Tibial nerve (tissue), 4 donors: ENCODE measurements at regions not wholly inside any gene's neighbourhood (a gene's known extent, or its start where the extent isn't known, plus 50 kb on each side); places are given as distances from the start of the nearest gene placed in this dataset.

Source experiments
- DNase-seq, 2 donors: peaks; one replicate each; pipeline ENCODE4 v3.0.0-alpha.2; 2019; ENCODE audit warnings: low spot score in 2 of 2
- H3K27ac ChIP-seq, 4 donors: fragments of 200-600 bp; sonication (generic) in 3 of 4; one replicate each; pipeline ENCODE4 v1.5.1; 2017 to 2019; ENCODE audit warnings: mild to moderate bottlenecking in 1 of 4
- H3K27me3 ChIP-seq, 2 donors: fragments of 200-600 bp; sonication (generic) in 1 of 2; one replicate each; pipeline versions ENCODE4 v1.5.1 to v1.6.0; 2017 to 2019
- H3K36me3 ChIP-seq, 3 donors: fragments of 200-600 bp; sonication (generic); one replicate each; pipeline ENCODE4 v1.5.1; 2018 to 2019
- H3K4me1 ChIP-seq, 4 donors: fragments of 200-600 bp; sonication (generic) in 3 of 4; one replicate each; pipeline ENCODE4 v1.5.1; 2017 to 2019
- H3K4me3 ChIP-seq, 4 donors: fragments of 200-600 bp; sonication (generic) in 3 of 4; one replicate each; pipeline ENCODE4 v1.5.1; 2017 to 2019; ENCODE audit warnings: mild to moderate bottlenecking in 1 of 4, moderate library complexity in 1 of 4
- H3K9me3 ChIP-seq, 4 donors: fragments of 200-600 bp; sonication (generic) in 3 of 4; one replicate each; pipeline ENCODE4 v1.5.1; 2017 to 2019
- EP300 ChIP-seq, 2 donors: sonication (generic); formaldehyde crosslinking; IDR thresholded peaks; one replicate each; pipeline ENCODE4 v1.6.1; 2017; ENCODE audit warnings: antibody characterized with exemption in 2 of 2, mild to moderate bottlenecking in 1 of 2
- POLR2A ChIP-seq, 2 donors: fragments of 450-650 bp; IDR thresholded peaks; one replicate each; pipeline ENCODE4 v1.6.1; 2017; ENCODE audit warnings: antibody characterized with exemption in 2 of 2, mild to moderate bottlenecking in 2 of 2, moderate library complexity in 2 of 2
- WGBS, 2 donors: methylation state at CpG; one replicate each; pipeline ENCODE4 v1.1.5; 2018; 5-methylcytosine and 5-hydroxymethylcytosine counted together
- TF ChIP-seq, protein P1 (sequence below), 5 experiments: fragments of 200-600 bp in 3 of 5; fragments of 450-650 bp in 2 of 5; sonication (generic) in 3 of 5; IDR thresholded peaks; one replicate each; pipeline ENCODE4 v1.5.1; 2016 to 2019; ENCODE audit warnings: antibody characterized with exemption in 5 of 5, mild to moderate bottlenecking in 3 of 5, moderate library complexity in 2 of 5

DNA sequence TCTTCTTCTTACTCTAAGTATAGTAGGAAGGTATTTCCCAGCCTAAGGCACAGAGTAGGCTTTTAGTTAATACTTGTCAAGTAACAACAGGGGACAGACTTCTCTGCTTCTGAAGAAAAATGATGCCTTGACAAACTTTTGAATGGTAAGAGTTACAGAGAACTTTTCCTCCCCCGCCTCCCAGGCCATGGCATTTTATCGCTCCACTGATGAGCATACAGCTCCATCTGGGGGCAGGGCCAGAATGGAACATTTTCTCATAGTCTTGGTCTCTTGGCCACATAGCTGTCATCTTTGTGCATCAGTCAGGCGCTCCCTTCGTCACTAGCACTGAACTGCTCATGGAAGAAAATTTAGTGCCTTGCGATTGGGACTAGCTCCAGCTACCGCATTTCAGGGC, 1066.8 kb upstream of the CITED2 start:
- no peaks in the 10 kb centered on the region for H3K9me3 ChIP-seq
- no peaks in the 10 kb centered on the region for H3K36me3 ChIP-seq
- peak; percentile 42 to 44 for DNase-seq
- H3K27ac ChIP-seq = peak overlapping the region in 1 of 4 donors; percentile 29
- no peaks in the 10 kb centered on the region for H3K27me3 ChIP-seq
- H3K4me1 ChIP-seq = peaks cover 0 to 23% (median 4%) of the 10 kb centered on the region in 4 donors
- WGBS, 2 donors = 54 to 60% methylated on average over 6 of the region's 6 CpGs
- no peak overlapping the region for H3K4me3 ChIP-seq
- TF ChIP-seq POLR2A (IDR thresholded peaks at IDR 0.05) (no peak), EP300 (IDR thresholded peaks at IDR 0.05) (peak in 1 of 2 donors; percentile 45)
- TF ChIP-seq, protein P1, sequence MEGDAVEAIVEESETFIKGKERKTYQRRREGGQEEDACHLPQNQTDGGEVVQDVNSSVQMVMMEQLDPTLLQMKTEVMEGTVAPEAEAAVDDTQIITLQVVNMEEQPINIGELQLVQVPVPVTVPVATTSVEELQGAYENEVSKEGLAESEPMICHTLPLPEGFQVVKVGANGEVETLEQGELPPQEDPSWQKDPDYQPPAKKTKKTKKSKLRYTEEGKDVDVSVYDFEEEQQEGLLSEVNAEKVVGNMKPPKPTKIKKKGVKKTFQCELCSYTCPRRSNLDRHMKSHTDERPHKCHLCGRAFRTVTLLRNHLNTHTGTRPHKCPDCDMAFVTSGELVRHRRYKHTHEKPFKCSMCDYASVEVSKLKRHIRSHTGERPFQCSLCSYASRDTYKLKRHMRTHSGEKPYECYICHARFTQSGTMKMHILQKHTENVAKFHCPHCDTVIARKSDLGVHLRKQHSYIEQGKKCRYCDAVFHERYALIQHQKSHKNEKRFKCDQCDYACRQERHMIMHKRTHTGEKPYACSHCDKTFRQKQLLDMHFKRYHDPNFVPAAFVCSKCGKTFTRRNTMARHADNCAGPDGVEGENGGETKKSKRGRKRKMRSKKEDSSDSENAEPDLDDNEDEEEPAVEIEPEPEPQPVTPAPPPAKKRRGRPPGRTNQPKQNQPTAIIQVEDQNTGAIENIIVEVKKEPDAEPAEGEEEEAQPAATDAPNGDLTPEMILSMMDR (IDR thresholded peaks at IDR 0.05) = peak; percentile 33 to 57 (median 41)

DNA sequence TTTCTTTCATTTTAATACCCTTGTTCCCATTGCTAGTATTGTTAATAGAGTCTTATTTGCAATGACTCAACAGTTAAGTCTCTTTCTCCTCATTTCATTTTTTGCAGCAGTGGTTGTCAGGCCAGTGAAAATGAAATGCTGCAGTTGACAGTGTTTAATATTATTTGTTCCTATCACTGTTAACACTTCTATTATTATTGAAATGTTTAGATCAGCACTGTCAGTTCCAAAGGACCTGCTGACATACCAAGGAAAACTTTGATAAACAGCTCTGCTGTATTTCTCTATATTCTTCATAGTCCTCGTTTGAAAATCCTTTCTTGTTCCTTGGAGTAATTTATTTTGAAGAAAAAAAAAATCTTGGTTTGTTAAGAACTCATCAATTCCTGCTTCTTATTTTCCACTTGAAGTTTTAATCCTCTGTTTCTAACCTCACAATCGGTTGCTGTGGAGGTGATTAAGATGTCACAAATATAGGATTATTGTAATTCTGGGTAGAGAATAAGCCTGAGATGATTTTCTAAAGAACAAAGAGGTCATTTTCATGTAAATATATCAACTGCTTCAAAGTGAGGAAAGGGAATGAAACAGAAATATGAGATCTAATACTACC, 1065.9 kb upstream of the CITED2 start:
- Histone ChIP-seq H3K27me3 (no peaks in the 10 kb centered on the region), H3K36me3 (no peaks in the 10 kb centered on the region), H3K4me3 (no peak overlapping the region), H3K27ac (no peak overlapping the region), H3K4me1 (peaks cover 0 to 14% (median 4%) of the 10 kb centered on the region in 4 donors), H3K9me3 (no peaks in the 10 kb centered on the region)
- no peak for DNase-seq
- 38 to 41% methylated on average over 2 of the region's 2 CpGs for WGBS, 2 donors
- TF ChIP-seq, protein P1 (IDR thresholded peaks at IDR 0.05) = no peak
- no peak for TF ChIP-seq POLR2A (IDR thresholded peaks at IDR 0.05)
- no peak for TF ChIP-seq EP300 (IDR thresholded peaks at IDR 0.05)

DNA sequence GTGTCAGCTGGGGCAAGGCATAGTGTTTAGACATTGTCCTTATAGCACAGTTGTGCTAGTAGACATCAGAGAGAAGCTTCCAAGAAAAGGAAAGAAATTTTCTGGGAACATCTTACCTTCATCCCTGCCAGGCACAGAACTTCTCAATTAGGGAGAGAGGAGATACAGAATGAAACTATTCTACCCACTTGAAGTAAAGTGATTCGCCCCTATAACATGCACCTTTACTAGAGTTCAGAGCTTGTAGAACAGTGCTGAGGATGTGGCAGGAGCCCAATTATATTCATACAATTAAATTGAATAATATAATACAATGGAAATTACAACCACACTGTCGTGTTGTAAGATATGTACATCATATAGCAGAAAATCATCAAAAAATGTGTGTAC, 1063.9 kb upstream of the CITED2 start:
- Histone ChIP-seq H3K27ac (no peak overlapping the region), H3K9me3 (peaks cover 0 to 8% (median 0%) of the 10 kb centered on the region in 4 donors), H3K4me3 (no peak overlapping the region), H3K36me3 (no peaks in the 10 kb centered on the region), H3K4me1 (peaks cover 0 to 13% (median 4%) of the 10 kb centered on the region in 4 donors), H3K27me3 (no peaks in the 10 kb centered on the region)
- TF ChIP-seq, protein P1 (IDR thresholded peaks at IDR 0.05) = no peak
- TF ChIP-seq POLR2A (IDR thresholded peaks at IDR 0.05) (no peak), EP300 (IDR thresholded peaks at IDR 0.05) (no peak)
- no peak for DNase-seq
- WGBS, 2 donors = 84 to 94% methylated on average over 2 of the region's 2 CpGs

DNA sequence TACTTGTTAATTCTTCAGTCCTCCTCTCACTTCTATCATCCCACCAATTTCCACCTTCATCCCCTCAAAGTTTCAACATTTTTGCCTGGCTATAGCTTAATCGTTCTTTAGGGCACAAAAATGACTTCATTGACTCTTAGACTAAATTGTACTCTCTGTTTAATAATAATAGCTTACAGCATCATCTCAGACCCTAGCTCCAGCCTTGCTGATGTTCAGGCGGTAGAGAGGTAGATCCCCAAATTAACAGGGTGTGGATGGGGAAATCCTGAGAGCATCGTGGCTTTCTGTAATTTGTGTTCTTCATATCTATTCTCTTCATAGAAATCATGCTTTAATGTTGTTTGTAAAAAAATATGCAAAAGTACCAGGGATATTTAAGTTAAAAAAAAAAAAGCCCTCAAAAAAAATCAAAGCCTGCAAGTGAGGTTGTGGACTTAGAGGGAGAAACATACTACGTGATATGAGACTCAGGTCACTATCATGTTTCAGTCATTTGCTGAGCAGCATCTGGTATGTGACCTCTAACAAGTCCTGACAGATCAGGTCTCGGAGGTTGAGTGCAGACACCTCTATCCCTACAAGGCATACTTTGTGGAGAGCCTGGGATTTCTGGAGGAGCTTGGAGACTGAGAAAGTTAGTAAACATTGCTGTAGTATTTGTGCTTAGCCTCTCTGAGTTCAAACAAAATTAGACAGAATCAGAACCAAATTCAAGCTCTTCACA, 1063.3 kb upstream of the CITED2 start:
- DNase-seq = no peak
- TF ChIP-seq POLR2A (IDR thresholded peaks at IDR 0.05) (no peak), EP300 (IDR thresholded peaks at IDR 0.05) (no peak)
- TF ChIP-seq, protein P1 (IDR thresholded peaks at IDR 0.05) = no peak
- Histone ChIP-seq H3K27me3 (no peaks in the 10 kb centered on the region), H3K9me3 (peaks cover 0 to 8% (median 0%) of the 10 kb centered on the region in 4 donors), H3K27ac (no peak overlapping the region), H3K4me3 (no peak overlapping the region), H3K4me1 (peaks cover 0 to 13% (median 4%) of the 10 kb centered on the region in 4 donors), H3K36me3 (no peaks in the 10 kb centered on the region)
- WGBS, 2 donors = 84 to 87% methylated on average over 5 of the region's 5 CpGs
